Inferior parietal cortex (tissue), 1 donor: ENCODE measurements at regions not wholly inside any gene's neighbourhood (a gene's known extent, or its start where the extent isn't known, plus 50 kb on each side); places are given as distances from the start of the nearest gene placed in this dataset.

Source experiments
- DNase-seq: peaks from one replicate; pipeline ENCODE4 v3.0.0-alpha.2; 2016; ENCODE audit errors: extremely low spot score

GRCh38 chr16:6932871-6933385 lies 399.7 kb upstream of the RBFOX1 start:
- DNase-seq: no peak

- DNase-seq: no peak
Observed at GRCh38 chr16:6929868-6930267, 402.8 kb upstream of the RBFOX1 start.

- no peak for DNase-seq
Observed at GRCh38 chr16:6926762-6927161, 405.9 kb upstream of the RBFOX1 start.

- no peak for DNase-seq
Observed at GRCh38 chr16:6926341-6926740, 406.3 kb upstream of the RBFOX1 start.

- no peak for DNase-seq
Observed at GRCh38 chr16:6918646-6919045, 414.0 kb upstream of the RBFOX1 start.

GRCh38 chr16:6916946-6917345 lies 415.7 kb upstream of the RBFOX1 start:
- no peak for DNase-seq

GRCh38 chr16:6913566-6913965 lies 419.1 kb upstream of the RBFOX1 start:
- no peak for DNase-seq

GRCh38 chr16:6910301-6910700 lies 422.3 kb upstream of the RBFOX1 start:
- no peak for DNase-seq

GRCh38 chr16:6905601-6906000 lies 427.0 kb upstream of the RBFOX1 start:
- no peak for DNase-seq

GRCh38 chr16:6903671-6904070 lies 429.0 kb upstream of the RBFOX1 start:
- DNase-seq: no peak

- no peak for DNase-seq
Observed at GRCh38 chr16:6898896-6899295, 433.7 kb upstream of the RBFOX1 start.

- no peak for DNase-seq
Observed at GRCh38 chr16:6897876-6898485, 434.7 kb upstream of the RBFOX1 start.

- DNase-seq: no peak
Observed at GRCh38 chr16:6892966-6893365, 439.7 kb upstream of the RBFOX1 start.

- DNase-seq: no peak
Observed at GRCh38 chr16:6891496-6891895, 441.1 kb upstream of the RBFOX1 start.

- DNase-seq: no peak
Observed at GRCh38 chr16:6888531-6888930, 444.1 kb upstream of the RBFOX1 start.

- DNase-seq: no peak
Observed at GRCh38 chr16:6884002-6884401, 448.6 kb upstream of the RBFOX1 start.

GRCh38 chr16:6880263-6880662 lies 452.4 kb upstream of the RBFOX1 start:
- DNase-seq: no peak

- no peak for DNase-seq
Observed at GRCh38 chr16:6864671-6865070, 468.0 kb upstream of the RBFOX1 start.

- no peak for DNase-seq
Observed at GRCh38 chr16:6864244-6864643, 468.4 kb upstream of the RBFOX1 start.

GRCh38 chr16:6863135-6863534 lies 469.5 kb upstream of the RBFOX1 start:
- no peak for DNase-seq

- DNase-seq: no peak
Observed at GRCh38 chr16:6861815-6862477, 470.7 kb upstream of the RBFOX1 start.

GRCh38 chr16:6861135-6861814 lies 471.4 kb upstream of the RBFOX1 start:
- DNase-seq: no peak

- DNase-seq: no peak
Observed at GRCh38 chr16:6857575-6857974, 475.1 kb upstream of the RBFOX1 start.
